CD4-positive, alpha-beta T cell treated with Interleukin-12 subunit alpha and Interleukin-12 subunit beta, for 1 hour (primary cell): ENCODE measurements at regions not wholly inside any gene's neighbourhood (a gene's known extent, or its start where the extent isn't known, plus 50 kb on each side); places are given as distances from the start of the nearest gene placed in this dataset.
"Not testable (repeated sequence)": the region's sequence is repeated elsewhere in the genome, so short reads cannot be mapped to it uniquely, and the experiment has no call there.

Experiments
- DNase-seq: peaks from one replicate; pipeline ENCODE4 v3.0.0-alpha.2; 2020

- no peak for DNase-seq
Observed at GRCh38 chr4:52373650-52374049, 285.5 kb downstream of the USP46 start.

GRCh38 chr4:52374877-52375276, 284.2 kb downstream of the USP46 start:
- no peak for DNase-seq

- peak; percentile 39 for DNase-seq
Observed at GRCh38 chr4:52376132-52376704, 282.9 kb downstream of the USP46 start.

GRCh38 chr4:52377563-52377962, 281.5 kb downstream of the USP46 start:
- no peak for DNase-seq

GRCh38 chr4:52407545-52407944, 251.6 kb downstream of the USP46 start:
- no peak for DNase-seq

GRCh38 chr4:52408032-52408431, 251.1 kb downstream of the USP46 start:
- no peak for DNase-seq

GRCh38 chr4:52408471-52408870, 250.6 kb downstream of the USP46 start:
- DNase-seq: no peak

GRCh38 chr4:52409766-52410165, 249.3 kb downstream of the USP46 start:
- not testable (repeated sequence) for DNase-seq

GRCh38 chr4:52410971-52411370, 248.1 kb downstream of the USP46 start:
- no peak for DNase-seq

- no peak for DNase-seq
Observed at GRCh38 chr4:52420330-52420729, 238.8 kb downstream of the USP46 start.

GRCh38 chr4:52421811-52422213, 237.3 kb downstream of the USP46 start:
- DNase-seq: no peak

GRCh38 chr4:52423967-52424366, 235.1 kb downstream of the USP46 start:
- DNase-seq: no peak

GRCh38 chr4:52425751-52426326, 233.3 kb downstream of the USP46 start:
- DNase-seq: no peak

- no peak for DNase-seq
Observed at GRCh38 chr4:52431410-52431809, 227.7 kb downstream of the USP46 start.

- DNase-seq: no peak
Observed at GRCh38 chr4:52431869-52432268, 227.2 kb downstream of the USP46 start.

- DNase-seq: not testable (repeated sequence)
Observed at GRCh38 chr4:52442524-52442923, 216.6 kb downstream of the USP46 start.

GRCh38 chr4:52472444-52472843, 186.7 kb downstream of the USP46 start:
- no peak for DNase-seq

GRCh38 chr4:52477191-52477780, 181.8 kb downstream of the USP46 start:
- no peak for DNase-seq

- DNase-seq: no peak
Observed at GRCh38 chr4:52483186-52483890, 175.8 kb downstream of the USP46 start.

- no peak for DNase-seq
Observed at GRCh38 chr4:52507774-52508173, 151.3 kb downstream of the USP46 start.

- no peak for DNase-seq
Observed at GRCh38 chr4:52510939-52511565, 148.0 kb downstream of the USP46 start.

- DNase-seq: no peak
Observed at GRCh38 chr4:52511825-52512224, 147.3 kb downstream of the USP46 start.

GRCh38 chr4:52512291-52512690, 146.8 kb downstream of the USP46 start:
- no peak for DNase-seq

GRCh38 chr4:52522093-52522492, 137.0 kb downstream of the USP46 start:
- not testable (repeated sequence) for DNase-seq
